Endothelial cell (in vitro differentiated cells): ENCODE measurements at regions not wholly inside any gene's neighbourhood (a gene's known extent, or its start where the extent isn't known, plus 50 kb on each side); places are given as distances from the start of the nearest gene placed in this dataset.

Source experiments
- DNase-seq: peaks from one replicate; pipeline ENCODE4 v3.0.0; 2021; ENCODE audit warnings: low spot score
- H3K27ac Mint-ChIP-seq: one replicate; pipeline ENCODE4 v1.8.0; 2021; ENCODE audit warnings: mixed read lengths, inconsistent platforms; ENCODE audit not compliant: unreplicated experiment
- H3K27me3 Mint-ChIP-seq: one replicate; pipeline ENCODE4 v1.8.0; 2021; ENCODE audit warnings: mild to moderate bottlenecking, moderate library complexity, mixed read lengths, inconsistent platforms; ENCODE audit not compliant: unreplicated experiment
- H3K36me3 Mint-ChIP-seq: one replicate; pipeline ENCODE4 v1.8.0; 2021; ENCODE audit warnings: mild to moderate bottlenecking, low read depth, mixed read lengths, inconsistent platforms; ENCODE audit not compliant: unreplicated experiment
- H3K4me1 Mint-ChIP-seq: one replicate; pipeline ENCODE4 v1.8.0; 2021; ENCODE audit warnings: mild to moderate bottlenecking, mixed read lengths, inconsistent platforms; ENCODE audit not compliant: unreplicated experiment
- H3K4me3 Mint-ChIP-seq: one replicate; pipeline ENCODE4 v1.8.0; 2021; ENCODE audit warnings: mild to moderate bottlenecking, mixed read lengths, inconsistent platforms; ENCODE audit not compliant: unreplicated experiment
- H3K9me3 Mint-ChIP-seq: one replicate; pipeline ENCODE4 v1.8.0; 2021; ENCODE audit warnings: mixed read lengths, inconsistent platforms; ENCODE audit not compliant: unreplicated experiment
- CTCF ChIP-seq: fragments of 200-600 bp; sonication (generic); IDR thresholded peaks from one replicate; pipeline ENCODE4 v1.5.0; 2021; ENCODE audit warnings: antibody characterized with exemption; ENCODE audit not compliant: unreplicated experiment

GRCh38 chr1:172954476-172955150, 96.1 kb downstream of the TNFSF18 start:
- TF ChIP-seq CTCF: no peak

GRCh38 chr1:172955161-172955815, 95.5 kb downstream of the TNFSF18 start:
- peaks cover 11% of the 10 kb centered on the region for H3K4me1 Mint-ChIP-seq
- H3K27ac Mint-ChIP-seq: no peak overlapping the region
- DNase-seq: no peak
- H3K27me3 Mint-ChIP-seq: no peaks in the 10 kb centered on the region
- H3K9me3 Mint-ChIP-seq: no peaks in the 10 kb centered on the region
- H3K36me3 Mint-ChIP-seq: no peaks in the 10 kb centered on the region
- no peak for TF ChIP-seq CTCF
- no peak overlapping the region for H3K4me3 Mint-ChIP-seq

More at GRCh38 chr1:172954476-172955150, 96.1 kb downstream of the TNFSF18 start:
- Mint-ChIP-seq H3K27me3 (no peaks in the 10 kb centered on the region), H3K36me3 (no peaks in the 10 kb centered on the region), H3K9me3 (no peaks in the 10 kb centered on the region), H3K27ac (no peak overlapping the region), H3K4me3 (no peak overlapping the region), H3K4me1 (peaks cover 4% of the 10 kb centered on the region)
- DNase-seq: no peak

- Mint-ChIP-seq H3K4me3 (no peak overlapping the region), H3K27me3 (no peaks in the 10 kb centered on the region), H3K27ac (no peak overlapping the region), H3K36me3 (no peaks in the 10 kb centered on the region), H3K4me1 (peaks cover 17% of the 10 kb centered on the region), H3K9me3 (no peaks in the 10 kb centered on the region)
- DNase-seq: no peak
- no peak for TF ChIP-seq CTCF
These were observed 93.9 kb downstream of the TNFSF18 start for GRCh38 chr1:172956871-172957270.

GRCh38 chr1:172957491-172957890, 93.2 kb downstream of the TNFSF18 start:
- H3K27me3 Mint-ChIP-seq: no peaks in the 10 kb centered on the region
- peaks cover 17% of the 10 kb centered on the region for H3K4me1 Mint-ChIP-seq
- no peaks in the 10 kb centered on the region for H3K9me3 Mint-ChIP-seq
- no peak for DNase-seq
- no peak overlapping the region for H3K4me3 Mint-ChIP-seq
- TF ChIP-seq CTCF: no peak
- H3K36me3 Mint-ChIP-seq: no peaks in the 10 kb centered on the region
- H3K27ac Mint-ChIP-seq: no peak overlapping the region

- DNase-seq: no peak
- no peaks in the 10 kb centered on the region for H3K36me3 Mint-ChIP-seq
These were observed 91.2 kb downstream of the TNFSF18 start for GRCh38 chr1:172959571-172959970.

More at GRCh38 chr1:172959571-172959970, 91.2 kb downstream of the TNFSF18 start:
- Mint-ChIP-seq H3K27ac (peak overlapping the region; percentile 72), H3K4me3 (no peak overlapping the region), H3K4me1 (peaks cover 17% of the 10 kb centered on the region), H3K27me3 (no peaks in the 10 kb centered on the region), H3K9me3 (no peaks in the 10 kb centered on the region)
- TF ChIP-seq CTCF: no peak
